ENCODE measurements at regions not wholly inside any gene's neighbourhood (a gene's known extent, or its start where the extent isn't known, plus 50 kb on each side); places are given as distances from the start of the nearest gene placed in this dataset.

- DNase-seq, result no peak
Observed at GRCh38 chr6:15827496-15828255, 164.8 kb upstream of the DTNBP1 start.

- DNase-seq, result no peak
Observed at GRCh38 chr6:15826814-15827318, 164.0 kb upstream of the DTNBP1 start.

DNA sequence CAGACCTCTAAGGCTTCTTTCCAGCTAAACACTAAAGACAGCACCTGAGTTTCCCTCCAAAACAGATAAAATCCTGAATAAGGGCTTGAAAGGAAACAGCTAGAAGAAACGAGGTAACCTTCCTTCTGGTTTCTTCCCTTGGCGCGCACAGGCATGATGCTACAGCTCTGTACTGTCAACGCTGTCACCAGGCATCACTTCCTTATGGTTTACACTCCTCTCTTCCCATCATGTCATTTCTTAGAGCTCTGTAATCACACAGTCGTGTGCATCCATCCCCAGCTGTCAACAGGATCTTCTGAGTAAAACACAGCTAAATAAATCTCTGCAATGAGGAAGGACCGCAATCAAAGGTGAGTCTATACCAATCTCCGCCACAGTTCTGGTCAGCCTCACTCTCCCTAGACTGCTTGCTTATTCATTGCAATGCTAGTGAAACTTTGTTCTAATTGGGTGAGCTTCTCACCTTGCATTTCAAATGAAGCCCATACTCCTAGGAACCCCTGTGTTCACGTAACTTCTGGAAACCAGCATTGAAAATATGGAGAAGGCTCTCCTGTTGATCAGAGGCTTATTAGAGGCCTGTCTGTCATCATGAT lies 162.6 kb upstream of the DTNBP1 start:
- DNase-seq, result no peak

GRCh38 chr6:15824811-15825210 lies 162.0 kb upstream of the DTNBP1 start:
- no peak for DNase-seq

GRCh38 chr6:15823838-15824414 lies 161.1 kb upstream of the DTNBP1 start:
- no peak for DNase-seq

- no peak for DNase-seq
Observed at GRCh38 chr6:15822835-15823234, 160.0 kb upstream of the DTNBP1 start.

- DNase-seq, result no peak
Observed at GRCh38 chr6:15819841-15820240, 157.0 kb upstream of the DTNBP1 start.

- DNase-seq, result no peak
Observed at GRCh38 chr6:15819226-15819625, 156.4 kb upstream of the DTNBP1 start.

DNA sequence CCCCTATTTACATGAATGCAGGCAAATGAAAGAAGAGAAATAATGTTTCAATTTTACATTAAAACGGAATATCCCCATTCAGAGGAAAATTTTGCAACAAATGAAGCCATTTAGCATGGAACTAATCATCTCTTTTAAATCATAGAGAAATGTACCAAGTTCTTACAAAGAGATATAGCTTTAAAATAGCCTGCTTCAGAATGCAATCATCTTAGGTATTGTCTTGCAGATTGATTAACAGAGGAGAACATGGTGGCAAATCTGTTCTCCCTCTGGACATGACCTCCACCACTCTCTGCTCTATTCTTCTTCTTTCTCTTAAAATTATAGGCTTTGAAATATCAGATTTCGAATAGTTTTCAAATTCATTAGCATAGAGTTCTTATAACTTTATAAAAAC lies 155.7 kb upstream of the DTNBP1 start:
- DNase-seq, result no peak

GRCh38 chr6:15818044-15818443 lies 155.2 kb upstream of the DTNBP1 start:
- no peak for DNase-seq

- no peak for DNase-seq
Observed at GRCh38 chr6:15817100-15817499, 154.3 kb upstream of the DTNBP1 start.

- DNase-seq, result no peak
Observed at GRCh38 chr6:15816661-15817060, 153.8 kb upstream of the DTNBP1 start.

DNA sequence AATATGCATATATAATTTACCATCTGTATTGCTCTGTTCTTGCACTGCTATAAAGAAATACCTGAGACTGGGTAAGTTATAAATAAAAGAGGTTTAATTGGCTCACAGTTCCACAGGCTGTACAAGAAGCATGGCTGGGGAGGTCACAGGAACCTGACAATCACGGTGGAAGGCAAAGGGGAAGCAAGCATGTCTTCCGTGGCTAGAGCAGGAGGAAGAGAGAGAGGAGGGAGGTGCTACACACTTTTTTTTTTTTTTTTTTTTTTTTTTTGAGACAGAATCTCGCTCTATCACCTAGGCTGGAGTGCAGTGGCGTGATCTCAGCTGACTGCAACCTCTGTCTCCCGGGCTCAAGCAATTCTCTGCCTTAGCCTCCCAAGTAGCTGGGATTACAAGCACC lies 150.9 kb upstream of the DTNBP1 start:
- peak; percentile 28 for DNase-seq

DNA sequence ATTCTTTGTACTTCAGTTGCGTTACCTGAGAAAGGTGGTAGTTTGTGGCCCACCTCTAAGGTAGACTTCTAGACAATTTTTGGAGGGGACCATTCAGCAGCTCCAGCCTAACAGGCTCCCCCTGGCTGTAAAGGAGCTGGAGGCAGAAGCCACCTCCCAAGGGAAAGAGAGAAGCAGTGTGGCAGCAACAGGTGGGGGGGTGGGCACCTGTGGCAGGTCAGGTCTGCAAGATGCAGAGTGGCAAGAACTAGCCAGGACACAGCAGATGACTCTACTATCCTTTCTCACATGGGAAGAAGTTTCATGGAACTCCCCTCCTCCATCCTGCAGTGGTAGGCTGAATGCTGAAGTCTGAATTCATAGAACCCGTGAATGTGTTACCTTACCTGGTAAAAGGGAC lies 148.3 kb upstream of the DTNBP1 start:
- no peak for DNase-seq

DNA sequence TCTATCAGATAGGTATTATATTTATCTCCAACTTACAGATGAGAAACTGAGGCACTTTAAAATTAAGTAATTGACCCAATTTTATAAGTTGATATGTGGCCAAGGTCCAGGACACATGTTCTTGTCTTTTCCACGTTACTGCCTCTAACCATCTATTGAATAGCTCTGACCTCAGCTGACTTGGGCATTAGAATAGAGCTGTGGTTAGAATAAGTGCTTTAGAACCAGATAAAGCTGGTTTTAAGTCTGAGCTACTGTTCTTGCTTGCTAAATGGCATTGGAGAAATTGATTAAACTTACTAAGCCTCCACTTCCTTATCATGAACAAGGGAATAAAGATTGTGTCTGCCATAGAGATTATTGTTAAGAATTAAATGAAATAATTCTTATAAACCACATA lies 147.8 kb upstream of the DTNBP1 start:
- no peak for DNase-seq

- no peak for DNase-seq
Observed at GRCh38 chr6:15809367-15809766, 146.5 kb upstream of the DTNBP1 start.

DNA sequence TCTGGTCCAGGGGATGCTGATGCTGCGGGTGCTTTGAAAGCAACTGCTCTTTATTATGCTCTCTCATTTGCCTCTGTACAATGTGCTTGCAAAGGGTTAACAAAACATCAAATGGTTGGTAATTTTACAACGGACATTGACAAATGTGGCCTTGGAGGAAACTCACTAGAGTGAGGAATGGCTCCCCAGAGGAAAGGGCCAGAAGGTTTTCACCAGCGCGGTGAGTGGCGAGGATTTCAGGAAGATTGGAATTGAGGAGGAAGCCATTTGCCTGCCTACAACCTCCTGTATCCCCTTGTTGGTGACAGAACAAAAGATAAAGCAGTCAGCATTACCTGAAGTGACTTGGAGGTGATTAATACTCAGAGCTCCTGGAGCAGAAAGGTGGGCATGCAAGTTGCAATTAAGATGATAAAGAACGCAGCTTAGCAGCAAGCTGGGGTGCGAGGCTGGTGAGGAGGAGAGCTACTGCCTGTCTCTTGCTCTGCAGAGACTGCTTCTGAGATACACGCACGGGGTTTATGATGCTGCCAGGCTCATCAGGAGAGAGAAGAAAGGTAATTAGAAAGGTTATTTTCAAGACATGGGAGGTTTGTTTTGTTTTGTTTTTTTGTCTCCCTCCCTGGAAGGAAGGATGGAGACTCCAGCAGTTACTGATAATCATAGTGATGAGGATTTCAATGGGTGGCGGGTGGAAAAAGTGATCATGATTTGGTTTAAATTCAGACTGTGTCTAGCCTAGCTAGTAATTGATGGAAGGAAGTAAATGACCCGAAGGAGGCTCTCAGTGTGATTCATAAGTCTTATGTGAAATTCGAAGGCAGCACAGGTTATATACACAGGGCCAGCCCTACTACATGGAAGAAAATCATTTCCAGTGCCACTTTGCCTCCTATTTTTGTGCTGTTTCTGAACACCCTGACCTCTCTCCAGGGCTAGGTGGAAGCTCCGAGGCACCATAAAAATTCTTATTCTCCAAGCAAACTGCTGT lies 141.6 kb upstream of the DTNBP1 start:
- no peak for DNase-seq

DNA sequence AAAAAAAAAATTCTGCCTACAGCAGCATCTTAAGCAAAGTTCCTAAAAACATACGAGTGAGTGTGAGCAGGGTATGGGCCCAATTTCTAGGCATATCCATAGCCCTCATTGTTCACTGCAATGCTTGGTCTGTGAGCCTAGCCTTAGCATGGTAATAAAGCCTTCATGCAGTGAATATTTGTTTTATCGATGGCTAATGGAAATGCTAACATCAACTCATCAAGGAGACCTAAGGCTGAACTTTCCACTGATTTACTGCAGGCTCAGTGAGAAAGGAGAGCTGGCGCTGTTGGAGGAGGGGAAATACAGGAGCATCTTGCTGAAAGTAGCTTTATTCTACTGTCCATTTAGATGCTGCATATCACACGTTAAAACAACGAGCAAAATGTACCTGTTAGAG lies 139.6 kb upstream of the DTNBP1 start:
- DNase-seq, result no peak

- no peak for DNase-seq
Observed at GRCh38 chr6:15801912-15802311, 139.1 kb upstream of the DTNBP1 start.

DNA sequence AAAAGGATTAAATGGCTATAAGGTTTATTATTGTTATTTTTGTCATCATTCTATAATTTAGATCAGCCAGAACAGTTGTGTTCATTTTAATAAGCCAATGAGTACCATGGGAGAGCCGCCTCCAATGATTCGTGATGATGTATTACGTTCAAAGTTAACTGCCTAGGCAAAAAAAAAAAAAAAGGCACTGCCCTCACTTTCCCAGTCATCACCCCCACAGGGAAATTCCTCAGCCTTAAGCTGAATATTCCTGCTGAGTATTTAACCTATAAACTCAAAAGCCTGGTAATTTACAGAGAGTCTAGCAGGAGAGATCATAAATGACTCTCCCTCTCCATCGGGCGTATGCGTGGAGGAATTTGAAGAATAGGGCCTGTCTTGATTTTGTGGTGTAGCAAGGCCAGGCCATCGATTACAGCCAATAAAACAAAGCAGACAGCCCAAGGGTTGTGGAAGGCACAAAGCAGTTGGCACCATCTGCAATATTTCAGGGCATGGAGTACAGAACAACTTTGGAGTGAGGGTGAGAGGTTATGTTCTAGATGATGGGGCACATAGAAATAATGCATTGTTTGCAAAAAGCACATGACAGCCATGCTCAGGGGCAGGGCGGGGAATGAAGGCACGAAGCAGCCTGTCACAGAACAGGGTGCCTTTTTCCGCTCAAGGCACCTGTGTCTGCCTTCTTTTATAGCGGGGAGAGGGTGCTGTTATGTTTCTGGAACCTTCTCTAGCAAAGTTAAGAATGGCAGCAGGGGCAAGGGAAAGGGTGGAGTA lies 138.2 kb upstream of the DTNBP1 start:
- no peak for DNase-seq

GRCh38 chr6:15798533-15799255 lies 135.9 kb upstream of the DTNBP1 start:
- DNase-seq, result peak; percentile 83

- no peak for DNase-seq
Observed at GRCh38 chr6:15796844-15797243, 134.0 kb upstream of the DTNBP1 start.

All from MV-4-11 (cell line).